ENCODE measurements at regions not wholly inside any gene's neighbourhood (a gene's known extent, or its start where the extent isn't known, plus 50 kb on each side); places are given as distances from the start of the nearest gene placed in this dataset.

DNA sequence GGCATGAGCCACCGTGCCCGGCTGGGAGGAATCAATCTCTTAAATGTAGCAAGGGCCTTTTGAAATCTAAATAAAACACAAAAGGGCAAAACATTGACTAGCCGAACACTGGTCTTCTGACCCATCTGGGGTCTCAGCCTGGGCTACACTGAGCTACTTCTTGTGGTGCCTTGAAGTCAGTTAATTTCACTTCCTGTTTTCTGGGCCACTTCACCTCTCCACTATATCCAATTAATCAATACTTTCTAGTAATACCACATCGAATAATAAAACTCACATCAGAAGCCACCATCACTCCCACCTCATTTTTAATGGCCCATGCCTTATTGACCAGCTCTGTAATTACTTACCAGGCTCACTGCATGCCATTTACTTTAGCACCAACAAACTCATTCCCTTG is 138.0 kb upstream of the SAMSN1 start:
- TF ChIP-seq, protein P1, sequence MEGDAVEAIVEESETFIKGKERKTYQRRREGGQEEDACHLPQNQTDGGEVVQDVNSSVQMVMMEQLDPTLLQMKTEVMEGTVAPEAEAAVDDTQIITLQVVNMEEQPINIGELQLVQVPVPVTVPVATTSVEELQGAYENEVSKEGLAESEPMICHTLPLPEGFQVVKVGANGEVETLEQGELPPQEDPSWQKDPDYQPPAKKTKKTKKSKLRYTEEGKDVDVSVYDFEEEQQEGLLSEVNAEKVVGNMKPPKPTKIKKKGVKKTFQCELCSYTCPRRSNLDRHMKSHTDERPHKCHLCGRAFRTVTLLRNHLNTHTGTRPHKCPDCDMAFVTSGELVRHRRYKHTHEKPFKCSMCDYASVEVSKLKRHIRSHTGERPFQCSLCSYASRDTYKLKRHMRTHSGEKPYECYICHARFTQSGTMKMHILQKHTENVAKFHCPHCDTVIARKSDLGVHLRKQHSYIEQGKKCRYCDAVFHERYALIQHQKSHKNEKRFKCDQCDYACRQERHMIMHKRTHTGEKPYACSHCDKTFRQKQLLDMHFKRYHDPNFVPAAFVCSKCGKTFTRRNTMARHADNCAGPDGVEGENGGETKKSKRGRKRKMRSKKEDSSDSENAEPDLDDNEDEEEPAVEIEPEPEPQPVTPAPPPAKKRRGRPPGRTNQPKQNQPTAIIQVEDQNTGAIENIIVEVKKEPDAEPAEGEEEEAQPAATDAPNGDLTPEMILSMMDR (IDR thresholded peaks at IDR 0.05; ENCODE audit: low read depth, low read length, poor library complexity, severe bottlenecking) = no peak
- TF ChIP-seq EZH2phosphoT487 (IDR thresholded peaks at IDR 0.05; ENCODE audit: borderline replicate concordance, low read length) = no peak
